ENCODE measurements at regions not wholly inside any gene's neighbourhood (a gene's known extent, or its start where the extent isn't known, plus 50 kb on each side); places are given as distances from the start of the nearest gene placed in this dataset.

GRCh38 chr5:143749581-143750205, 62.3 kb upstream of the HMHB1 start:
- H2AFZ ChIP-seq (ENCODE audit: low read length): no peak overlapping the region
- H2BK12ac ChIP-seq (ENCODE audit: low read depth, low read length): no peak overlapping the region
- H3K79me1 ChIP-seq (ENCODE audit: low read depth, low read length): no peaks in the 10 kb centered on the region
- H2AK5ac ChIP-seq (ENCODE audit: low read depth, low read length): no peak overlapping the region
- H2BK20ac ChIP-seq (ENCODE audit: low read length): no peak overlapping the region
- H3K23me2 ChIP-seq (ENCODE audit: low read depth, low read length): no peaks in the 10 kb centered on the region
- no peak overlapping the region for H3K9ac ChIP-seq (replicated peaks in 1 of 4; ENCODE audit: extremely low read depth in 1 of 4, low read depth in 3 of 4, low read length in 3 of 4)
- no peak overlapping the region for H2BK15ac ChIP-seq (ENCODE audit: low read length)
- DNase-seq (ENCODE audit: low read depth in 1 of 2, low spot score in 2 of 2) (no peak), FAIRE-seq (peak; percentile 45)
- H3K9me3 ChIP-seq (ENCODE audit: insufficient read depth in 2 of 2, low read depth in 1 of 2, low read length in 1 of 2): no peaks in the 10 kb centered on the region; a peak in 1 of 4 replicates
- H3K27ac ChIP-seq (ENCODE audit: low read depth, low read length): no peak overlapping the region
- ChIA-PET POLR2A (ENCODE audit: partially characterized antibody) (no interaction called here), CTCF (ENCODE audit: partially characterized antibody) (interaction anchor here (0.9 kb wide), 1 partner anchor 20 kb away, joined by 3 read pairs; no protein-coding TSS in a partner anchor)
- no peak overlapping the region for H4K5ac ChIP-seq (ENCODE audit: insufficient read length, low read depth, low read length)
- peaks cover 0 to 6% (median 0%) of the 10 kb centered on the region in 4 experiments; a peak in 2 of 7 replicates for H3K4me1 ChIP-seq (replicated peaks in 1 of 4; ENCODE audit: control insufficient read depth in 3 of 4, insufficient read depth in 4 of 4, low read length in 3 of 4)
- no peak overlapping the region for H3K4me2 ChIP-seq (ENCODE audit: insufficient read depth in 1 of 2, low read depth in 2 of 2, low read length in 2 of 2)
- no peaks in the 10 kb centered on the region for H4K20me1 ChIP-seq (replicated peaks in 1 of 2; ENCODE audit: control insufficient read depth in 1 of 2, insufficient read depth in 2 of 2, low read length in 2 of 2)
- H3K36me3 ChIP-seq (ENCODE audit: control insufficient read depth in 2 of 4, insufficient read depth in 4 of 4, low read length in 3 of 4): no peaks in the 10 kb centered on the region
- no peak overlapping the region for H4K8ac ChIP-seq (ENCODE audit: extremely low read depth, insufficient read depth, low read length)
- H4K91ac ChIP-seq (replicated peaks; ENCODE audit: insufficient read length, low read length): no peak overlapping the region
- H3K4ac ChIP-seq (replicated peaks; ENCODE audit: insufficient read length, low read depth, low read length): no peak overlapping the region
- H3K79me2 ChIP-seq (ENCODE audit: control insufficient read depth in 1 of 2, insufficient read depth in 2 of 2, low read length in 2 of 2): no peaks in the 10 kb centered on the region
- H3K27me3 ChIP-seq (replicated peaks in 1 of 4; ENCODE audit: control insufficient read depth in 3 of 4, extremely low read depth in 1 of 4, insufficient read depth in 3 of 4, low read length in 3 of 4): no peaks in the 10 kb centered on the region
- H2BK5ac ChIP-seq (ENCODE audit: low read depth, low read length): no peak overlapping the region
- no peak overlapping the region for H3K14ac ChIP-seq (ENCODE audit: insufficient read length)
- H3K4me3 ChIP-seq (ENCODE audit: extremely low read depth in 1 of 4, insufficient read depth in 2 of 4, low read depth in 3 of 4, low read length in 4 of 4): no peak overlapping the region
- no peak overlapping the region for H3K18ac ChIP-seq (ENCODE audit: extremely low read depth, low read length)
- H2BK120ac ChIP-seq (replicated peaks; ENCODE audit: low read depth, low read length): no peak overlapping the region
- H3K56ac ChIP-seq (replicated peaks; ENCODE audit: insufficient read length, low read depth, low read length): no peak overlapping the region
- no peak overlapping the region for H3K23ac ChIP-seq (ENCODE audit: insufficient read length)
- TF ChIP-seq SIX5 (IDR thresholded peaks at IDR 0.05; ENCODE audit: low read depth, low read length) (no peak), MAFK (IDR thresholded peaks at IDR 0.05; ENCODE audit: low read depth, low read length) (no peak), TBP (IDR thresholded peaks at IDR 0.05; ENCODE audit: low read depth, low read length) (no peak), YY1 (IDR thresholded peaks at IDR 0.05; ENCODE audit: low read depth, low read length) (no peak), TAF7 (optimal IDR thresholded peaks at IDR 0.05; ENCODE audit: borderline replicate concordance, low read depth, low read length) (no peak)
